GM23338 (cell line): ENCODE measurements at regions not wholly inside any gene's neighbourhood (a gene's known extent, or its start where the extent isn't known, plus 50 kb on each side); places are given as distances from the start of the nearest gene placed in this dataset.

ENCODE experiments used
- CTCF ChIP-seq, 2 experiments: fragments of 200-600 bp in 1 of 2; sonication (generic) in 1 of 2; conservative IDR thresholded peaks; 2 replicates each; pipeline versions ENCODE4 v1.5.1 to v1.6.1; 2016 to 2017; ENCODE audit warnings: antibody characterized with exemption in 2 of 2, low read depth in 2 of 2, mild to moderate bottlenecking in 2 of 2, moderate library complexity in 1 of 2
- EZH2phosphoT487 ChIP-seq: fragments of 200-600 bp; sonication (generic); IDR thresholded peaks from one replicate; pipeline ENCODE4 v1.8.1; 2018; ENCODE audit warnings: antibody characterized with exemption; ENCODE audit not compliant: unreplicated experiment
- POLR2AphosphoS5 ChIP-seq: IDR thresholded peaks from 2 replicates; pipeline ENCODE4 v1.6.1; 2016; ENCODE audit warnings: antibody characterized with exemption, low read depth

GRCh38 chr18:60965856-60966255 lies 367.4 kb upstream of the CDH20 start:
- TF ChIP-seq CTCF (conservative IDR thresholded peaks at IDR 0.05; ENCODE audit: low read depth in 2 of 2) = no peak
- TF ChIP-seq POLR2AphosphoS5 = no peak
- no peak for TF ChIP-seq EZH2phosphoT487
